GM23338 (cell line): ENCODE measurements at regions not wholly inside any gene's neighbourhood (a gene's known extent, or its start where the extent isn't known, plus 50 kb on each side); places are given as distances from the start of the nearest gene placed in this dataset.

Source experiments
- ATAC-seq: fragments of 200-7000 bp; cut with Tn5 transposase; 3 replicates; pipeline ENCODE4 v1.9.1; 2020
- DNase-seq: peaks from one replicate; pipeline ENCODE4 v3.0.0-alpha.2; 2015; ENCODE audit warnings: low spot score
- H2AFZ ChIP-seq: fragments of 200-600 bp; sonication (generic); 2 replicates; pipeline ENCODE4 v1.8.0; 2016; ENCODE audit warnings: antibody characterized with exemption, mild to moderate bottlenecking, moderate library complexity
- H3F3A ChIP-seq: fragments of 200-600 bp; sonication (generic); replicated peaks from 2 replicates; pipeline ENCODE4 v1.8.0; 2017; ENCODE audit warnings: antibody characterized with exemption, mixed run types, low read depth
- H3K27ac ChIP-seq: fragments of 200-600 bp; sonication (generic); 2 replicates; pipeline ENCODE4 v1.6.1; 2016; ENCODE audit warnings: low read depth
- H3K27me3 ChIP-seq: fragments of 200-600 bp; sonication (generic); 2 replicates; pipeline ENCODE4 v1.8.0; 2016; ENCODE audit warnings: mild to moderate bottlenecking, mixed run types, moderate library complexity; ENCODE audit not compliant: insufficient read depth
- H3K36me3 ChIP-seq: fragments of 200-600 bp; sonication (generic); 2 replicates; pipeline ENCODE4 v1.8.0; 2016; ENCODE audit warnings: mild to moderate bottlenecking; ENCODE audit not compliant: insufficient read depth
- H3K4me1 ChIP-seq: fragments of 200-600 bp; sonication (generic); 2 replicates; pipeline ENCODE4 v1.8.0; 2016; ENCODE audit warnings: mild to moderate bottlenecking, moderate library complexity; ENCODE audit not compliant: insufficient read depth
- H3K4me2 ChIP-seq: fragments of 200-600 bp; sonication (generic); 2 replicates; pipeline ENCODE4 v1.7.1; 2017; ENCODE audit warnings: mixed run types
- H3K4me3 ChIP-seq: fragments of 200-600 bp; sonication (generic); 2 replicates; pipeline ENCODE4 v1.6.1; 2016; ENCODE audit warnings: mixed run types
- H3K79me2 ChIP-seq: fragments of 200-600 bp; sonication (generic); replicated peaks from 2 replicates; pipeline ENCODE4 v1.8.0; 2017; ENCODE audit warnings: mild to moderate bottlenecking; ENCODE audit not compliant: insufficient read depth
- H3K9me2 ChIP-seq: fragments of 200-600 bp; sonication (generic); 2 replicates; pipeline ENCODE4 v1.8.0; 2017; ENCODE audit not compliant: insufficient read depth
- H4K20me1 ChIP-seq: fragments of 200-600 bp; sonication (generic); replicated peaks from 2 replicates; pipeline ENCODE4 v1.8.0; 2017; ENCODE audit warnings: mild to moderate bottlenecking; ENCODE audit not compliant: insufficient read depth
- H3K27ac Mint-ChIP-seq: 2 replicates; pipeline ENCODE4 v1.8.0; 2020; ENCODE audit warnings: inconsistent platforms, mild to moderate bottlenecking, moderate library complexity, mixed read lengths
- H3K27me3 Mint-ChIP-seq: 3 replicates; pipeline ENCODE4 v1.8.0; 2022; ENCODE audit warnings: low read depth, mild to moderate bottlenecking, moderate library complexity, mixed read lengths, inconsistent platforms; ENCODE audit not compliant: insufficient read depth, poor library complexity
- H3K36me3 Mint-ChIP-seq: 3 replicates; pipeline ENCODE4 v1.8.0; 2021; ENCODE audit warnings: low read depth, mild to moderate bottlenecking, inconsistent platforms, moderate library complexity, mixed read lengths
- H3K4me1 Mint-ChIP-seq: 3 replicates; pipeline ENCODE4 v1.8.0; 2020; ENCODE audit warnings: mild to moderate bottlenecking, inconsistent platforms, mixed read lengths
- H3K4me3 Mint-ChIP-seq: 3 replicates; pipeline ENCODE4 v1.8.0; 2021; ENCODE audit warnings: moderate library complexity, mild to moderate bottlenecking, inconsistent platforms, mixed read lengths
- H3K9me3 Mint-ChIP-seq: 3 replicates; pipeline ENCODE4 v1.8.0; 2020; ENCODE audit warnings: moderate library complexity, mild to moderate bottlenecking, inconsistent platforms, mixed read lengths
- CTCF ChIP-seq, 2 experiments: fragments of 200-600 bp in 1 of 2; sonication (generic) in 1 of 2; conservative IDR thresholded peaks; 2 replicates each; pipeline versions ENCODE4 v1.5.1 to v1.6.1; 2016 to 2017; ENCODE audit warnings: antibody characterized with exemption in 2 of 2, low read depth in 2 of 2, mild to moderate bottlenecking in 2 of 2, moderate library complexity in 1 of 2
- ETS1 ChIP-seq: IDR thresholded peaks from 2 replicates; pipeline ENCODE4 v1.6.1; 2016; ENCODE audit warnings: antibody characterized with exemption
- EZH2 ChIP-seq: fragments of 200-600 bp; sonication (generic); IDR thresholded peaks from one replicate; pipeline ENCODE4 v1.8.0; 2017; ENCODE audit warnings: antibody characterized with exemption, mild to moderate bottlenecking, low read depth; ENCODE audit not compliant: unreplicated experiment
- EZH2phosphoT487 ChIP-seq: fragments of 200-600 bp; sonication (generic); IDR thresholded peaks from one replicate; pipeline ENCODE4 v1.8.1; 2018; ENCODE audit warnings: antibody characterized with exemption; ENCODE audit not compliant: unreplicated experiment
- JUNB ChIP-seq: IDR thresholded peaks from one replicate; pipeline ENCODE4 v1.6.1; 2016; ENCODE audit warnings: antibody characterized with exemption; ENCODE audit not compliant: unreplicated experiment
- NANOG ChIP-seq: IDR thresholded peaks from 2 replicates; pipeline ENCODE4 v1.6.1; 2016; ENCODE audit warnings: antibody characterized with exemption, borderline replicate concordance
- STAT1 ChIP-seq: IDR thresholded peaks from one replicate; pipeline ENCODE4 v1.6.1; 2016; ENCODE audit warnings: antibody characterized with exemption; ENCODE audit not compliant: unreplicated experiment
- ZNF114 ChIP-seq: fragments of 250-450 bp; sonication (Bioruptor Pico); IDR thresholded peaks from 2 replicates; pipeline ENCODE4 v1.5.0; 2020; ENCODE audit warnings: mild to moderate bottlenecking, moderate library complexity
- ZNF462 ChIP-seq: fragments of 250-450 bp; sonication (Bioruptor Pico); IDR thresholded peaks from 2 replicates; pipeline ENCODE4 v1.5.0; 2020; ENCODE audit warnings: mild to moderate bottlenecking, moderate library complexity

GRCh38 chr2:19691892-19692291, 209.9 kb downstream of the TTC32 start:
- Mint-ChIP-seq H3K4me3 (no peak overlapping the region), H3K9me3 (peaks cover 2% of the 10 kb centered on the region; the same call in 1 of the 3 replicates), H3K36me3 (no peaks in the 10 kb centered on the region), H3K27ac (no peak overlapping the region), H3K27me3 (peaks cover 4% of the 10 kb centered on the region), H3K4me1 (no peaks in the 10 kb centered on the region; the same call in 2 of the 3 replicates)
- Histone ChIP-seq H3K27ac (no peak overlapping the region), H3K4me3 (no peak overlapping the region), H4K20me1 (no peaks in the 10 kb centered on the region), H3K4me2 (no peak overlapping the region), H3K79me2 (no peaks in the 10 kb centered on the region), H3F3A (no peaks in the 10 kb centered on the region), H3K27me3 (no peaks in the 10 kb centered on the region), H3K9me2 (0 out of 2 replicates have a peak, but pooled peaks cover 3% of the 10 kb centered on the region), H3K4me1 (no peaks in the 10 kb centered on the region), H3K36me3 (no peaks in the 10 kb centered on the region), H2AFZ (no peak overlapping the region)
- no peak for ATAC-seq
- no peak for TF ChIP-seq STAT1
- TF ChIP-seq NANOG = no peak
- TF ChIP-seq EZH2 = no peak
- no peak for TF ChIP-seq ZNF114 (CRISPR knock-in tag)
- no peak for TF ChIP-seq CTCF (conservative IDR thresholded peaks at IDR 0.05; ENCODE audit: low read depth in 2 of 2)
- TF ChIP-seq JUNB = no peak
- DNase-seq = no peak

- H3K9me3 Mint-ChIP-seq = peaks cover 2% of the 10 kb centered on the region; the same call in 1 of the 3 replicates
- 0 out of 2 replicates have a peak, but pooled peaks cover 3% of the 10 kb centered on the region for H3K9me2 ChIP-seq
- TF ChIP-seq ZNF462 (no peak), ETS1 (no peak), ZNF114 (CRISPR knock-in tag) (no peak), STAT1 (no peak), JUNB (no peak), NANOG (no peak), EZH2phosphoT487 (no peak), EZH2 (no peak)
Observed at GRCh38 chr2:19690429-19690828, 211.4 kb downstream of the TTC32 start.

More at GRCh38 chr2:19690429-19690828, 211.4 kb downstream of the TTC32 start:
- ATAC-seq = no peak
- Mint-ChIP-seq H3K27ac (no peak overlapping the region), H3K4me1 (no peaks in the 10 kb centered on the region; the same call in 2 of the 3 replicates), H3K27me3 (peaks cover 4% of the 10 kb centered on the region), H3K36me3 (no peaks in the 10 kb centered on the region), H3K4me3 (no peak overlapping the region)
- no peak overlapping the region for H3K4me2 ChIP-seq
- DNase-seq = no peak
- no peaks in the 10 kb centered on the region for H3F3A ChIP-seq
- no peaks in the 10 kb centered on the region for H3K4me1 ChIP-seq
- no peak overlapping the region for H2AFZ ChIP-seq
- H3K79me2 ChIP-seq = no peaks in the 10 kb centered on the region
- no peak overlapping the region for H3K27ac ChIP-seq
- H4K20me1 ChIP-seq = no peaks in the 10 kb centered on the region
- no peaks in the 10 kb centered on the region for H3K36me3 ChIP-seq
- H3K27me3 ChIP-seq = no peaks in the 10 kb centered on the region
- no peak overlapping the region for H3K4me3 ChIP-seq
